H1 (cell line): ENCODE measurements at regions not wholly inside any gene's neighbourhood (a gene's known extent, or its start where the extent isn't known, plus 50 kb on each side); places are given as distances from the start of the nearest gene placed in this dataset.

ENCODE experiments used
- ATF2 ChIP-seq: IDR thresholded peaks from 2 replicates; pipeline ENCODE4 v1.6.1; 2012; ENCODE audit warnings: low read length, inconsistent platforms
- BCL11A ChIP-seq, 2 experiments: IDR thresholded peaks; one replicate each; pipeline ENCODE4 v1.6.1; 2011; ENCODE audit warnings: low read depth in 2 of 2, low read length in 2 of 2, mild to moderate bottlenecking in 2 of 2
- CBX8 ChIP-seq: fragments of 300-800, 300-1000 bp; sonication (generic); IDR thresholded peaks from 2 replicates; pipeline ENCODE4 v1.7.1; 2016; ENCODE audit warnings: low read depth, low read length, borderline replicate concordance
- CTCF ChIP-seq, 3 experiments: IDR thresholded peaks; 1 replicate in 2 of 3; 2 replicates in 1 of 3; pipeline versions ENCODE4 v1.5.1 to v1.6.1; 2011; ENCODE audit warnings: low read length in 3 of 3, mild to moderate bottlenecking in 3 of 3, inconsistent platforms in 2 of 3, low read depth in 1 of 3, moderate library complexity in 1 of 3; ENCODE audit not compliant: insufficient read depth in 1 of 3; ENCODE audit errors: control extremely low read depth in 1 of 3
- E2F6 ChIP-seq: IDR thresholded peaks from 2 replicates; pipeline ENCODE4 v1.6.1; 2012; ENCODE audit warnings: inconsistent platforms
- EZH2 ChIP-seq: fragments of 200-600 bp; sonication (generic); IDR thresholded peaks from 2 replicates; pipeline ENCODE4 v1.7.1; 2012; ENCODE audit warnings: low read depth, mild to moderate bottlenecking, moderate library complexity, low read length, inconsistent platforms; ENCODE audit not compliant: severe bottlenecking
- JUN ChIP-seq: IDR thresholded peaks from 2 replicates; pipeline ENCODE4 v1.6.1; 2011; ENCODE audit warnings: low read depth, mild to moderate bottlenecking, improper control_type of control experiment, low read length
- KDM1A ChIP-seq: fragments of 200-600, 300-600 bp; sonication (generic); IDR thresholded peaks from 2 replicates; pipeline ENCODE4 v1.7.1; 2016; ENCODE audit warnings: mild to moderate bottlenecking, low read length, borderline replicate concordance
- NRF1 ChIP-seq: IDR thresholded peaks from 2 replicates; pipeline ENCODE4 v1.6.1; 2011; ENCODE audit warnings: mild to moderate bottlenecking, low read depth, low read length, improper control_type of control experiment
- RBBP5 ChIP-seq: IDR thresholded peaks from 2 replicates; pipeline ENCODE4 v1.7.1; 2012; ENCODE audit warnings: low read depth, mild to moderate bottlenecking, inconsistent platforms, low read length, moderate library complexity, borderline replicate concordance
- RFX5 ChIP-seq: IDR thresholded peaks from 2 replicates; pipeline ENCODE4 v1.6.1; 2011; ENCODE audit warnings: low read depth, low read length, improper control_type of control experiment, borderline replicate concordance
- TAF1 ChIP-seq: IDR thresholded peaks from 2 replicates; pipeline ENCODE4 v1.6.1; 2011; ENCODE audit warnings: mild to moderate bottlenecking, low read depth, low read length
- YY1 ChIP-seq: IDR thresholded peaks from 2 replicates; pipeline ENCODE4 v1.6.1; 2011; ENCODE audit warnings: low read depth, mild to moderate bottlenecking, low read length
- ZNF274 ChIP-seq: IDR thresholded peaks from 2 replicates; pipeline ENCODE4 v1.7.0; 2012; ENCODE audit warnings: low read length, borderline replicate concordance; ENCODE audit errors: extremely low read depth

- TF ChIP-seq KDM1A (no peak), CTCF (IDR thresholded peaks at IDR 0.05; ENCODE audit: control extremely low read depth in 1 of 3, insufficient read depth in 1 of 3, low read depth in 1 of 3, low read length in 3 of 3) (no peak), TAF1 (no peak), YY1 (no peak), E2F6 (no peak), ATF2 (no peak), RBBP5 (no peak), CBX8 (no peak), EZH2 (no peak), ZNF274 (no peak), RFX5 (no peak), NRF1 (no peak), JUN (no peak), BCL11A (IDR thresholded peaks at IDR 0.05; ENCODE audit: low read depth in 2 of 2, low read length in 2 of 2) (no peak)
These were observed 435.4 kb downstream of the MFSD1 start for GRCh38 chr3:159237226-159237625.
